HCT116 (cell line): ENCODE measurements at regions not wholly inside any gene's neighbourhood (a gene's known extent, or its start where the extent isn't known, plus 50 kb on each side); places are given as distances from the start of the nearest gene placed in this dataset.

Experiments
- ATAC-seq: fragments of 200-7000 bp; cut with Tn5 transposase; 2 replicates; pipeline ENCODE4 v1.9.1; 2020; ENCODE audit warnings: mild to moderate bottlenecking, moderate library complexity
- BruUV-seq: library from RNA; stranded (reverse); fragments of 400-500 nt; replicated peaks from 2 replicates; lab custom pipeline; 2021; lab: Mats Ljungman, UMichigan
- CTCF ChIA-PET: fragments of 300-600 bp; sonication (Branson Sonifier 250); formaldehyde crosslinking; loops from one replicate; lab custom pipeline; 2021; ENCODE audit warnings: antibody characterized with exemption; lab: Charles Lee
- POLR2A ChIA-PET: fragments of 300-600, 350-600 bp; sonication (Branson Sonifier 250); formaldehyde crosslinking; loops from one replicate; lab custom pipeline; 2021; ENCODE audit warnings: antibody characterized with exemption; lab: Charles Lee
- RAD21 ChIA-PET, 2 experiments: fragments of 300-600 bp; sonication (Branson Sonifier 250); formaldehyde crosslinking; loops; one replicate each; lab custom pipeline; 2023; ENCODE audit warnings: low total read pairs in 2 of 2; ENCODE audit not compliant: uncharacterized antibody in 2 of 2, unreplicated experiment in 2 of 2, low non-redundant PET in 1 of 2; lab: Charles Lee
- DNase-seq: peaks from one replicate; pipeline ENCODE4 v3.0.0-alpha.2; 2010; ENCODE audit warnings: low read depth, low spot score
- H2AFZ ChIP-seq: fragments of 200-600 bp; shearing (Covaris generic), sonication (generic); 2 replicates; pipeline ENCODE4 v1.6.1; 2017; ENCODE audit warnings: low read depth, mixed run types, mixed read lengths, antibody characterized with exemption, low read length; ENCODE audit not compliant: poor library complexity, severe bottlenecking
- H3K27ac ChIP-seq: 2 replicates; pipeline ENCODE4 v1.5.1; 2012; ENCODE audit warnings: low read depth, low read length
- H3K27me3 ChIP-seq: fragments of 200-600 bp; sonication (generic); 2 replicates; pipeline ENCODE4 v1.6.1; 2016; ENCODE audit warnings: mixed run types, low read length, mixed read lengths; ENCODE audit not compliant: insufficient read depth
- H3K36me3 ChIP-seq, 2 experiments: fragments of 200-500 bp in 1 of 2; fragments of 200-600 bp in 1 of 2; sonication (Bioruptor generic) in 1 of 2; sonication (generic) in 1 of 2; 2 replicates each; pipeline versions ENCODE4 v1.5.1 to v1.6.1; 2014 to 2016; ENCODE audit warnings: low read length in 2 of 2, inconsistent platforms in 1 of 2, mixed read lengths in 1 of 2, mixed run types in 1 of 2; ENCODE audit not compliant: insufficient read depth in 2 of 2, control insufficient read depth in 1 of 2
- H3K4me1 ChIP-seq, 2 experiments: fragments of 200-600 bp in 1 of 2; sonication (generic) in 1 of 2; 2 replicates each; pipeline versions ENCODE4 v1.5.1 to v1.6.1; 2012 to 2017; ENCODE audit warnings: low read length in 2 of 2, inconsistent platforms in 1 of 2, mild to moderate bottlenecking in 1 of 2, mixed read lengths in 1 of 2, mixed run types in 1 of 2, moderate library complexity in 1 of 2; ENCODE audit not compliant: insufficient read depth in 2 of 2, control insufficient read depth in 1 of 2
- H3K4me2 ChIP-seq: fragments of 200-600 bp; sonication (generic); 2 replicates; pipeline ENCODE4 v1.6.1; 2017; ENCODE audit warnings: mixed run types, low read length, mixed read lengths
- H3K4me3 ChIP-seq, 2 experiments: fragments of 200-600 bp in 1 of 2; sonication (generic) in 1 of 2; replicated peaks in 1 of 2; 2 replicates each; pipeline ENCODE4 v1.5.1; 2011 to 2016; ENCODE audit warnings: low read length in 2 of 2, control low read depth in 1 of 2, low read depth in 1 of 2, mild to moderate bottlenecking in 1 of 2, mixed read lengths in 1 of 2, mixed run types in 1 of 2
- H3K79me2 ChIP-seq: fragments of 200-600 bp; sonication (generic); 2 replicates; pipeline ENCODE4 v1.6.1; 2017; ENCODE audit warnings: mild to moderate bottlenecking, mixed run types, low read length, moderate library complexity, mixed read lengths; ENCODE audit not compliant: insufficient read depth
- H3K9ac ChIP-seq: fragments of 200-600 bp; sonication (generic); 2 replicates; pipeline ENCODE4 v1.6.1; 2016; ENCODE audit warnings: low read length, mixed read lengths
- H3K9me2 ChIP-seq: fragments of 200-600 bp; sonication (generic), shearing (Covaris generic); 2 replicates; pipeline ENCODE4 v1.6.1; 2017; ENCODE audit warnings: mixed run types, mild to moderate bottlenecking, moderate library complexity; ENCODE audit not compliant: insufficient read depth
- H3K9me3 ChIP-seq, 2 experiments: fragments of 200-500 bp in 1 of 2; fragments of 200-600 bp in 1 of 2; sonication (Bioruptor generic) in 1 of 2; sonication (generic) in 1 of 2; 2 replicates each; pipeline ENCODE4 v1.6.1; 2014 to 2017; ENCODE audit warnings: low read length in 2 of 2, mixed read lengths in 2 of 2, inconsistent platforms in 1 of 2, low read depth in 1 of 2, mild to moderate bottlenecking in 1 of 2, mixed run types in 1 of 2, moderate library complexity in 1 of 2; ENCODE audit not compliant: control insufficient read depth in 1 of 2, insufficient read depth in 1 of 2
- H4K20me1 ChIP-seq: fragments of 200-600 bp; sonication (generic), shearing (Covaris generic); 2 replicates; pipeline ENCODE4 v1.6.1; 2017; ENCODE audit warnings: mixed run types, mild to moderate bottlenecking, moderate library complexity; ENCODE audit not compliant: insufficient read depth
- CEBPB ChIP-seq: IDR thresholded peaks from 2 replicates; pipeline ENCODE4 v1.6.1; 2012; ENCODE audit warnings: low read depth
- EGR1 ChIP-seq: IDR thresholded peaks from 2 replicates; pipeline ENCODE4 v1.6.1; 2012; ENCODE audit warnings: low read depth
- ELF1 ChIP-seq: IDR thresholded peaks from 2 replicates; pipeline ENCODE4 v1.6.1; 2012; ENCODE audit warnings: low read depth, borderline replicate concordance
- EZH2 ChIP-seq: fragments of 200-600 bp; sonication (generic); IDR thresholded peaks from 2 replicates; pipeline ENCODE4 v1.6.1; 2017; ENCODE audit warnings: antibody characterized with exemption, mixed run types
- FOSL1 ChIP-seq: IDR thresholded peaks from 2 replicates; pipeline ENCODE4 v1.6.1; 2012; ENCODE audit warnings: low read depth
- JUND ChIP-seq: IDR thresholded peaks from 2 replicates; pipeline ENCODE4 v1.6.1; 2012
- POLR2A ChIP-seq: IDR thresholded peaks from 2 replicates; pipeline ENCODE4 v1.7.0; 2011; ENCODE audit warnings: borderline replicate concordance; ENCODE audit not compliant: insufficient read depth, insufficient read length; ENCODE audit errors: extremely low read depth
- POLR2AphosphoS5 ChIP-seq: IDR thresholded peaks from 2 replicates; pipeline ENCODE4 v1.6.1; 2011; ENCODE audit warnings: mild to moderate bottlenecking, low read depth, low read length, moderate library complexity
- RAD21 ChIP-seq: IDR thresholded peaks from 2 replicates; pipeline ENCODE4 v1.6.1; 2012; ENCODE audit warnings: low read depth, mild to moderate bottlenecking
- SIN3A ChIP-seq: IDR thresholded peaks from 2 replicates; pipeline ENCODE4 v1.6.1; 2012; ENCODE audit warnings: low read depth
- SP1 ChIP-seq: IDR thresholded peaks from 2 replicates; pipeline ENCODE4 v1.6.1; 2012; ENCODE audit warnings: low read depth
- SRF ChIP-seq: IDR thresholded peaks from 2 replicates; pipeline ENCODE4 v1.6.1; 2012; ENCODE audit warnings: low read depth
- TCF7L2 ChIP-seq: IDR thresholded peaks from 2 replicates; pipeline ENCODE4 v1.7.0; 2011; ENCODE audit warnings: borderline replicate concordance, inconsistent platforms; ENCODE audit not compliant: insufficient read depth, insufficient read length; ENCODE audit errors: extremely low read depth
- YY1 ChIP-seq: IDR thresholded peaks from 2 replicates; pipeline ENCODE4 v1.6.1; 2011; ENCODE audit warnings: low read length, low read depth, moderate library complexity, mild to moderate bottlenecking; ENCODE audit not compliant: insufficient replicate concordance; ENCODE audit errors: extremely low read depth
- ZBTB33 ChIP-seq: IDR thresholded peaks from 2 replicates; pipeline ENCODE4 v1.6.1; 2011; ENCODE audit warnings: mild to moderate bottlenecking, low read length, moderate library complexity; ENCODE audit not compliant: insufficient replicate concordance; ENCODE audit errors: extremely low read depth
- ZNF274 ChIP-seq: fragments of 200-500 bp; sonication (Bioruptor generic); IDR thresholded peaks from 2 replicates; pipeline ENCODE4 v1.6.1; 2014; ENCODE audit warnings: mild to moderate bottlenecking, low read depth, low read length, inconsistent platforms
- intact Hi-C: fragments of 100-400 bp; cut with micrococcal nuclease; formaldehyde crosslinking; loops from 2 replicates; pipeline ENCODE4 v1.10.0; 2022
- TF ChIP-seq, protein P1 (sequence below): IDR thresholded peaks from 2 replicates; pipeline ENCODE4 v1.6.1; 2012
- TF ChIP-seq, protein P2 (sequence below): IDR thresholded peaks from 2 replicates; pipeline ENCODE4 v1.6.1; 2012
- TF ChIP-seq, protein P3 (sequence below), 3 experiments: fragments of 200-600 bp in 1 of 3; sonication (generic) in 1 of 3; IDR thresholded peaks in 2 of 3; conservative IDR thresholded peaks in 1 of 3; 2 replicates each; pipeline ENCODE4 v1.5.1; 2012 to 2017; ENCODE audit warnings: low read depth in 2 of 3, low read length in 2 of 3, antibody characterized with exemption in 1 of 3, borderline replicate concordance in 1 of 3, control low read depth in 1 of 3, mild to moderate bottlenecking in 1 of 3, mixed read lengths in 1 of 3, mixed run types in 1 of 3, moderate library complexity in 1 of 3; ENCODE audit not compliant: insufficient read depth in 1 of 3
- TF ChIP-seq, protein P4 (sequence below): IDR thresholded peaks from 2 replicates; pipeline ENCODE4 v1.6.1; 2012; ENCODE audit warnings: low read depth

- Histone ChIP-seq H3K9me3 (no peaks in the 10 kb centered on the region), H3K27me3 (peaks cover 51% of the 10 kb centered on the region), H3K4me1 (no peaks in the 10 kb centered on the region), H3K27ac (no peak overlapping the region), H3K36me3 (no peaks in the 10 kb centered on the region), H3K4me3 (no peak overlapping the region), H3K4me2 (no peak overlapping the region), H3K79me2 (no peaks in the 10 kb centered on the region), H2AFZ (no peak overlapping the region), H4K20me1 (no peaks in the 10 kb centered on the region), H3K9ac (no peak overlapping the region)
- intact Hi-C loops = no loop called here
- no TSS peak for BruUV-seq
- ChIA-PET RAD21 (no interaction called here), CTCF (no interaction called here)
- no peak for ATAC-seq
- no peak for DNase-seq
- no peak for TF ChIP-seq CEBPB
- TF ChIP-seq SP1 = no peak
- TF ChIP-seq ZNF274 = no peak
- TF ChIP-seq ZBTB33 = no peak
- TF ChIP-seq, protein P1, sequence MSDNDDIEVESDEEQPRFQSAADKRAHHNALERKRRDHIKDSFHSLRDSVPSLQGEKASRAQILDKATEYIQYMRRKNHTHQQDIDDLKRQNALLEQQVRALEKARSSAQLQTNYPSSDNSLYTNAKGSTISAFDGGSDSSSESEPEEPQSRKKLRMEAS = no peak
- no peak for TF ChIP-seq SIN3A
- TF ChIP-seq YY1 = no peak
- no peak for TF ChIP-seq ELF1
- TF ChIP-seq POLR2A = no peak
- TF ChIP-seq, protein P2, sequence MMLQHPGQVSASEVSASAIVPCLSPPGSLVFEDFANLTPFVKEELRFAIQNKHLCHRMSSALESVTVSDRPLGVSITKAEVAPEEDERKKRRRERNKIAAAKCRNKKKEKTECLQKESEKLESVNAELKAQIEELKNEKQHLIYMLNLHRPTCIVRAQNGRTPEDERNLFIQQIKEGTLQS = no peak
- no peak for TF ChIP-seq JUND
- TF ChIP-seq, protein P3, sequence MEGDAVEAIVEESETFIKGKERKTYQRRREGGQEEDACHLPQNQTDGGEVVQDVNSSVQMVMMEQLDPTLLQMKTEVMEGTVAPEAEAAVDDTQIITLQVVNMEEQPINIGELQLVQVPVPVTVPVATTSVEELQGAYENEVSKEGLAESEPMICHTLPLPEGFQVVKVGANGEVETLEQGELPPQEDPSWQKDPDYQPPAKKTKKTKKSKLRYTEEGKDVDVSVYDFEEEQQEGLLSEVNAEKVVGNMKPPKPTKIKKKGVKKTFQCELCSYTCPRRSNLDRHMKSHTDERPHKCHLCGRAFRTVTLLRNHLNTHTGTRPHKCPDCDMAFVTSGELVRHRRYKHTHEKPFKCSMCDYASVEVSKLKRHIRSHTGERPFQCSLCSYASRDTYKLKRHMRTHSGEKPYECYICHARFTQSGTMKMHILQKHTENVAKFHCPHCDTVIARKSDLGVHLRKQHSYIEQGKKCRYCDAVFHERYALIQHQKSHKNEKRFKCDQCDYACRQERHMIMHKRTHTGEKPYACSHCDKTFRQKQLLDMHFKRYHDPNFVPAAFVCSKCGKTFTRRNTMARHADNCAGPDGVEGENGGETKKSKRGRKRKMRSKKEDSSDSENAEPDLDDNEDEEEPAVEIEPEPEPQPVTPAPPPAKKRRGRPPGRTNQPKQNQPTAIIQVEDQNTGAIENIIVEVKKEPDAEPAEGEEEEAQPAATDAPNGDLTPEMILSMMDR (IDR thresholded peaks at IDR 0.05 in 2 of 3, conservative IDR thresholded peaks at IDR 0.05 in 1 of 3; ENCODE audit: borderline replicate concordance in 1 of 3, insufficient read depth in 1 of 3, low read depth in 2 of 3, low read length in 2 of 3) = no peak
- TF ChIP-seq EZH2 = no peak
- TF ChIP-seq RAD21 = no peak
- TF ChIP-seq, protein P4, sequence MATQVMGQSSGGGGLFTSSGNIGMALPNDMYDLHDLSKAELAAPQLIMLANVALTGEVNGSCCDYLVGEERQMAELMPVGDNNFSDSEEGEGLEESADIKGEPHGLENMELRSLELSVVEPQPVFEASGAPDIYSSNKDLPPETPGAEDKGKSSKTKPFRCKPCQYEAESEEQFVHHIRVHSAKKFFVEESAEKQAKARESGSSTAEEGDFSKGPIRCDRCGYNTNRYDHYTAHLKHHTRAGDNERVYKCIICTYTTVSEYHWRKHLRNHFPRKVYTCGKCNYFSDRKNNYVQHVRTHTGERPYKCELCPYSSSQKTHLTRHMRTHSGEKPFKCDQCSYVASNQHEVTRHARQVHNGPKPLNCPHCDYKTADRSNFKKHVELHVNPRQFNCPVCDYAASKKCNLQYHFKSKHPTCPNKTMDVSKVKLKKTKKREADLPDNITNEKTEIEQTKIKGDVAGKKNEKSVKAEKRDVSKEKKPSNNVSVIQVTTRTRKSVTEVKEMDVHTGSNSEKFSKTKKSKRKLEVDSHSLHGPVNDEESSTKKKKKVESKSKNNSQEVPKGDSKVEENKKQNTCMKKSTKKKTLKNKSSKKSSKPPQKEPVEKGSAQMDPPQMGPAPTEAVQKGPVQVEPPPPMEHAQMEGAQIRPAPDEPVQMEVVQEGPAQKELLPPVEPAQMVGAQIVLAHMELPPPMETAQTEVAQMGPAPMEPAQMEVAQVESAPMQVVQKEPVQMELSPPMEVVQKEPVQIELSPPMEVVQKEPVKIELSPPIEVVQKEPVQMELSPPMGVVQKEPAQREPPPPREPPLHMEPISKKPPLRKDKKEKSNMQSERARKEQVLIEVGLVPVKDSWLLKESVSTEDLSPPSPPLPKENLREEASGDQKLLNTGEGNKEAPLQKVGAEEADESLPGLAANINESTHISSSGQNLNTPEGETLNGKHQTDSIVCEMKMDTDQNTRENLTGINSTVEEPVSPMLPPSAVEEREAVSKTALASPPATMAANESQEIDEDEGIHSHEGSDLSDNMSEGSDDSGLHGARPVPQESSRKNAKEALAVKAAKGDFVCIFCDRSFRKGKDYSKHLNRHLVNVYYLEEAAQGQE = no peak
- no peak for TF ChIP-seq SRF
- TF ChIP-seq EGR1 = no peak
- TF ChIP-seq POLR2AphosphoS5 = no peak
- no peak for TF ChIP-seq FOSL1
- TF ChIP-seq TCF7L2 = no peak
- TF ChIP-seq, all 23 proteins: peak for 0
- POLR2A ChIA-PET = no interaction called here
- no peaks in the 10 kb centered on the region for H3K9me2 ChIP-seq
Observed at GRCh38 chr2:18501156-18501555, 59.3 kb downstream of the RDH14 start.
